GM12875 (cell line): ENCODE measurements at regions not wholly inside any gene's neighbourhood (a gene's known extent, or its start where the extent isn't known, plus 50 kb on each side); places are given as distances from the start of the nearest gene placed in this dataset.

Experiments
- H3K4me3 ChIP-seq: one replicate; pipeline ENCODE4 v1.5.1; 2011; ENCODE audit warnings: low read depth, low read length, control low read depth
- CTCF ChIP-seq: IDR thresholded peaks from 2 replicates; pipeline ENCODE4 v1.5.1; 2011; ENCODE audit warnings: low read depth, mild to moderate bottlenecking, control low read depth, inconsistent platforms, low read length, moderate library complexity, borderline replicate concordance; ENCODE audit not compliant: insufficient read depth

- no peak for TF ChIP-seq CTCF
- no peak overlapping the region for H3K4me3 ChIP-seq
Observed at GRCh38 chr4:19729886-19730651, 521.6 kb upstream of the SLIT2 start.

GRCh38 chr4:19728773-19729172 lies 522.9 kb upstream of the SLIT2 start:
- no peak overlapping the region for H3K4me3 ChIP-seq
- TF ChIP-seq CTCF: no peak

- no peak overlapping the region for H3K4me3 ChIP-seq
- no peak for TF ChIP-seq CTCF
Observed at GRCh38 chr4:19727141-19727540, 524.6 kb upstream of the SLIT2 start.

- no peak overlapping the region for H3K4me3 ChIP-seq
- no peak for TF ChIP-seq CTCF
Observed at GRCh38 chr4:19725130-19725529, 526.6 kb upstream of the SLIT2 start.

- no peak for TF ChIP-seq CTCF
- no peak overlapping the region for H3K4me3 ChIP-seq
Observed at GRCh38 chr4:19722404-19722803, 529.3 kb upstream of the SLIT2 start.

GRCh38 chr4:19721587-19721986 lies 530.1 kb upstream of the SLIT2 start:
- no peak for TF ChIP-seq CTCF
- H3K4me3 ChIP-seq: no peak overlapping the region

- H3K4me3 ChIP-seq: no peak overlapping the region
- no peak for TF ChIP-seq CTCF
Observed at GRCh38 chr4:19720610-19721009, 531.1 kb upstream of the SLIT2 start.
